ENCODE measurements at regions not wholly inside any gene's neighbourhood (a gene's known extent, or its start where the extent isn't known, plus 50 kb on each side); places are given as distances from the start of the nearest gene placed in this dataset.

- intact Hi-C loops (cut with DNase I), result no loop called here
- TF ChIP-seq POLR2AphosphoS5 (IDR thresholded peaks at IDR 0.05), result no peak
- TF ChIP-seq POLR2A (IDR thresholded peaks at IDR 0.05; ENCODE audit: low read depth), result no peak
- no peak for TF ChIP-seq CTCF (IDR thresholded peaks at IDR 0.05)
- H3K36me3 ChIP-seq, result no peaks in the 10 kb centered on the region
- DNase-seq (ENCODE audit: extremely low spot score), result no peak
- no peak overlapping the region for H3K4me3 ChIP-seq
- H3K27me3 ChIP-seq, result no peaks in the 10 kb centered on the region
- peaks cover 0 to 11% (median 1%) of the 10 kb centered on the region in 4 donors for H3K4me1 ChIP-seq
- 78% methylated on average over 2 of the region's 2 CpGs for WGBS
- H3K9me3 ChIP-seq, result no peaks in the 10 kb centered on the region
- no peak overlapping the region for H3K27ac ChIP-seq (replicated peaks in 1 of 4)
These were observed 128.7 kb upstream of the F3 start for GRCh38 chr1:94670273-94670672.

- intact Hi-C loops (cut with DNase I), result no loop called here
- no peaks in the 10 kb centered on the region for H3K27me3 ChIP-seq
- 100% methylated on average over 1 of the region's 1 CpG for WGBS
- H3K4me3 ChIP-seq, result no peak overlapping the region
- DNase-seq (ENCODE audit: extremely low spot score), result no peak
- no peaks in the 10 kb centered on the region for H3K9me3 ChIP-seq
- H3K36me3 ChIP-seq, result no peaks in the 10 kb centered on the region
- TF ChIP-seq CTCF (IDR thresholded peaks at IDR 0.05), result no peak
- TF ChIP-seq POLR2A (IDR thresholded peaks at IDR 0.05; ENCODE audit: low read depth), result no peak
- TF ChIP-seq EP300 (IDR thresholded peaks at IDR 0.05), result no peak
- no peak for TF ChIP-seq POLR2AphosphoS5 (IDR thresholded peaks at IDR 0.05)
- H3K27ac ChIP-seq (replicated peaks in 1 of 4), result no peak overlapping the region
- H3K4me1 ChIP-seq, result peaks cover 0 to 11% (median 5%) of the 10 kb centered on the region in 4 donors
These were observed 127.6 kb upstream of the F3 start for GRCh38 chr1:94669198-94669597.

GRCh38 chr1:94668528-94668927 is 127.0 kb upstream of the F3 start:
- Histone ChIP-seq H3K27ac (replicated peaks in 1 of 4) (no peak overlapping the region), H3K36me3 (no peaks in the 10 kb centered on the region), H3K9me3 (no peaks in the 10 kb centered on the region), H3K27me3 (no peaks in the 10 kb centered on the region), H3K4me1 (peaks cover 0 to 12% (median 6%) of the 10 kb centered on the region in 4 donors), H3K4me3 (no peak overlapping the region)
- no peak for DNase-seq (ENCODE audit: extremely low spot score)
- no peak for TF ChIP-seq POLR2AphosphoS5 (IDR thresholded peaks at IDR 0.05)
- TF ChIP-seq POLR2A (IDR thresholded peaks at IDR 0.05; ENCODE audit: low read depth), result no peak
- no peak for TF ChIP-seq CTCF (IDR thresholded peaks at IDR 0.05)
- intact Hi-C loops (cut with DNase I), result no loop called here
- 82% methylated on average over 3 of the region's 3 CpGs for WGBS

GRCh38 chr1:94667818-94668217 is 126.3 kb upstream of the F3 start:
- Histone ChIP-seq H3K4me1 (peaks cover 0 to 12% (median 6%) of the 10 kb centered on the region in 4 donors), H3K27me3 (no peaks in the 10 kb centered on the region), H3K36me3 (no peaks in the 10 kb centered on the region), H3K9me3 (no peaks in the 10 kb centered on the region), H3K4me3 (no peak overlapping the region), H3K27ac (replicated peaks in 1 of 4) (peak overlapping the region in 1 of 4 donors; percentile 26)
- intact Hi-C loops (cut with DNase I), result no loop called here
- TF ChIP-seq POLR2AphosphoS5 (IDR thresholded peaks at IDR 0.05), result no peak
- TF ChIP-seq CTCF (IDR thresholded peaks at IDR 0.05), result no peak
- TF ChIP-seq POLR2A (IDR thresholded peaks at IDR 0.05; ENCODE audit: low read depth), result no peak
- TF ChIP-seq EP300 (IDR thresholded peaks at IDR 0.05), result no peak
- 65% methylated on average over 7 of the region's 7 CpGs for WGBS
- no peak for DNase-seq (ENCODE audit: extremely low spot score)

- TF ChIP-seq EP300 (IDR thresholded peaks at IDR 0.05), result no peak
- TF ChIP-seq POLR2A (IDR thresholded peaks at IDR 0.05; ENCODE audit: low read depth), result no peak
- no peak for TF ChIP-seq POLR2AphosphoS5 (IDR thresholded peaks at IDR 0.05)
- TF ChIP-seq CTCF (IDR thresholded peaks at IDR 0.05), result no peak
- DNase-seq (ENCODE audit: extremely low spot score), result no peak
- intact Hi-C loops (cut with DNase I), result no loop called here
- Histone ChIP-seq H3K27ac (replicated peaks in 1 of 4) (no peak overlapping the region), H3K9me3 (no peaks in the 10 kb centered on the region), H3K27me3 (no peaks in the 10 kb centered on the region), H3K4me1 (peaks cover 0 to 12% (median 6%) of the 10 kb centered on the region in 4 donors), H3K4me3 (no peak overlapping the region), H3K36me3 (no peaks in the 10 kb centered on the region)
- 97% methylated on average over 1 of the region's 1 CpG for WGBS
These were observed 125.2 kb upstream of the F3 start for GRCh38 chr1:94666797-94667196.
